NCI-H774 (cell line): ENCODE measurements at regions not wholly inside any gene's neighbourhood (a gene's known extent, or its start where the extent isn't known, plus 50 kb on each side); places are given as distances from the start of the nearest gene placed in this dataset.

ENCODE experiments used
- DNase-seq: peaks from one replicate; lab custom pipeline; 2025; lab: John Stamatoyannopoulos, UW

DNA sequence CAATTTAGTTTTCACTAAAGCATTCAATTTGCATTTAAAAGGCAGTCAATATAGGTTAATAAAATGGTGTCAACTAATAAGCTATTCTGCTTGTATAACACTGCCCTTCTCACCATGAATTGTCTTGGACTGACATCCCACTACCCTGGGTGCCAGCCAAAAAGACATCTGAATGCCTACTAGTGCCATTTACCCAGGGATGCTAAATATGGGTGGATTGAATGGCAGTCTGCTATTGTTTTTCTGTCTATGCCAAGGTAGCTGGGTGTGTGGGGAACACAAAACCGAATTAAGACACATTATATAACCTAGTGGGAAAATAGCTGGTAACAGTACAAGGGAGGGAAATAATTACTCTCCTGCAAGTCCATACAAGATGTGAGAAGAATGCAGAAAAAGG lies 240.0 kb upstream of the CFAP20DC start:
- DNase-seq = no peak

DNA sequence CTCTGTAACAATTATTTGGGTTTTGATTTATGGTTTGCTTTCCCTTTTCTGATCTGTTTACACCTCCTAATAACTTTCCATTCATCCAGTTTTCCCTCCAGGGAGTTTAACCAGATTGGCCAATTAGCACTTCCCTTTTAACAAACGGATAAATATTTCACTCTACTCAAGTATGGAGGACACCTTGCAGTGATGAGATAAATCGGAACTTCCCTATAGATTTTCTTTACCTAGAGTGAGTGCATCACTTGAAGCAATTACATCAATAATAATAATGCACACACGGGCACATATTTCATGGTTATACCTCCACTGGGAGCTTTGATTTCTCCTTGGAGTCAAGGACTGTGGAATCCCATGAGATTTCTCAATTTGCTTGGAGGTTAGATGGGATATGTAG lies 239.1 kb upstream of the CFAP20DC start:
- DNase-seq = no peak

DNA sequence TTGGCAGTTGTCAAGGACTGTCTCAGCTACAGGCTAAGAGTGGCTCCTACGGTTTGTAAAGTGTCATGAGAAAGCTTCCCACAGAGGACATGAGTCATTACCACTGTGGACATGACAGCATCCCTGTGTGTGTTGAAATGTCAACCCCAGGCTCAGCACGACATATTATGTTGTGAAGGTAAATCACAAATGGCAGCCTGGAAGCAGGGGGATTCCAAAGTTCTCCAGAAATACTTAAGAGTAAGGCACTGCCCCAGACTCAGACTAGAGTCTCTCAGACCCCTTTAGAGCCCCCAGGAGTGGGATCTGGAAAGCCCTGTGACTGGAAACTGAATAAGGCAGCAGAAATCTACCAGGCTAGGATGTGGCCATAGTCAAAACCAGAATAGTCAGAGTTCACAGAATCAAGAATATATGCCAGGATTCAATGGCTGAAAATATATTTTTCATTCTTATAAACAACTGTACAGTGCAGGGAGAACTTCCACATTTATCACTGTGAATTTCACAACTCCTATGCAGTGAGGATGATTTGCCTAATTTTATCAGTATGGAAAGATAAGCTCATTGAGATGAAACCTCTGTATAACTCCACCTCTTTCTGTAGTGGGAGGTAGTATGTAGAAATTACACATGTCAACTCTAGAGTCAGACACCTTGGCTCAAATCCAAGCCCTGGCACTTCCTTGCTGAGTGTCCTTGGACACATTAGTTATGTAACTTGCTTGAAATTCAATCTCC lies 237.1 kb upstream of the CFAP20DC start:
- no peak for DNase-seq

DNA sequence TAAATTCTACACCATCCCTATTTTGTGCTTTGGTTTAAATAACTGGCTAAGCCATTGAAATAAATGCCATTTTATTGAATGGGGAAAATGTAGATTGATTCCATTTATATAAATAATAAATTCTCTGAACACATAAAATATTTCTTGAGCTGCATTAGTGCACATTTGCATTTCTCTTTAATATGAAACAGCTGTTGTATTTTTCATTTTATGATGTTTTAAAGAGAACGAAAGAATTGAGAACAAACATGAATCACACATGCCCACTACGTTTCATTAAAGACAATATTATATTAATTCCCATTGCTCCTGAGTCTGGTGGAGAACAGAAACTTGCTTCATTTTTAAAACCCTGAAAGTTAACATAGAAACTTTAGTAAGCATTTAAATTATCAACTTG lies 235.7 kb upstream of the CFAP20DC start:
- no peak for DNase-seq

DNA sequence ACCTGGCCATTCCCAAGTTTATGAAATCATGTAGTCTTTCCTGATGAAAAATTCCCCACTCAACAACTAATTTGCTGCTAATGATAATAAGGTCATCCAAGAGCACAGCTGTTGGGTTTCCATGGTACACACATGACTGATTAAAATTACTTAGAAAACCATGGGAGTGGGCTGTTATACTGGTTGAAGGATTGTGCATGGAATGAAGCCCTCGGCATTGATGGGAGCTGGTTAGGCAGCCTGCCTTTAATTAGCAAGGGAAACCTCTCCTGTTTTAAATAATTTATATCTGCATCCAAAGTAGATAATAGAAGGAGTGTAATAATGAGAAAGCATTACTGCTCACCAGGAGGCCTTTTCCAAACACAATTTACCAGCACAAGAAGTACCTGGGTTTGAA lies 235.1 kb upstream of the CFAP20DC start:
- no peak for DNase-seq

DNA sequence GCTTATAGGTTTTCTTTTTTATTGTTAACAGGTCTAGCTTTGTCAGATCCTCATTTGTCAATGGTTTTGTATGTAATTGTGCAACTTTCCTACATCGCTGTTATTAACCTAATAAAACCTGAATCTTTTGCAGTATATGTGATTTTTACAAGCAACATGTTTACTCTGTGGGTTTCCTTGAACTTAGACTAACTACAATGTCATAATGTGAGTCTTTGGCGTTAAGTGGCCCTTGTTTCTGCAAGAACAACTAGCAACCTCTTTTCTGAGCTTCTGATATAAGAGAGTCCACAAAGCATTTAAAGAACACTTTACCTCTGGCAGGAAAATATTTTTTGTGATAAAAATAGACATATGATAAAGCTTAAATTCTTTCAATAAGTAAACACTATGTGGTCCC lies 230.3 kb upstream of the CFAP20DC start:
- no peak for DNase-seq

DNA sequence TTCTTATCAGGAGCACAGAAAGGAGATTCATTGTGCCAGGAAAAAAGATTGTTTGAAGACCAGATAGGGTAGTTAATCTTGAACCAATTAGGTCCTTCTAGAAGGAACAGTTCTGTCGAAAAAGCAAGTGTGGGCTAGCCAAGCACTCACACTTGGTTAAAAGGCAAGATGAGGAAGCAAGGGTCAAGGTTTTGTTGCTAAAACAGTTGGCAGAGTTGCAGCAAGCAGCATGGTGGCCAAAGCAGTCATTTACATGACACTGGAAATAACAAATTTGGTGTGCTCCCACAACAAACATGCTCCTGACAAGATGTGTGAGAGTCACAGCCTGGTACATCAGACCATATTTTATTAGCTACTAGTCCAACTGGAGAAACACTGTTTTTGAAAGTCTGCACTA lies 228.0 kb upstream of the CFAP20DC start:
- no peak for DNase-seq

DNA sequence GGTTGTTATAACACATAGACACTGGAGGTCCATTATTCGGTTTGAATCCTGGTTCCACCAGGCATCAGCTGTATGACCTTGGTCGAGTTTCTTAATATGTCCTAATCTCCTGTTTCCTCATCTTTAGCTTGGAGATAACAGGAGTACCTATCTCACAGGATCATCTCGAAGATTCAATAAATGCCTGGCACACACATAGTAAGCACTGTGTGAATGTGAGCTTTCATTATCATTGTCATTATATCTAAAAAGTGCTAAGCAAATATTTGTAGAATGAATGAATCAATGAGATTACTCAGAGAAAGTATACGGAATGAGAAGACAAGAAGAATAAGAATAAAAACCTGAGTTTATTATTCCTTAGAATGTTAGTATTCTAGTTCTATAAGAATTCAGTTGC lies 227.4 kb upstream of the CFAP20DC start:
- DNase-seq = no peak

DNA sequence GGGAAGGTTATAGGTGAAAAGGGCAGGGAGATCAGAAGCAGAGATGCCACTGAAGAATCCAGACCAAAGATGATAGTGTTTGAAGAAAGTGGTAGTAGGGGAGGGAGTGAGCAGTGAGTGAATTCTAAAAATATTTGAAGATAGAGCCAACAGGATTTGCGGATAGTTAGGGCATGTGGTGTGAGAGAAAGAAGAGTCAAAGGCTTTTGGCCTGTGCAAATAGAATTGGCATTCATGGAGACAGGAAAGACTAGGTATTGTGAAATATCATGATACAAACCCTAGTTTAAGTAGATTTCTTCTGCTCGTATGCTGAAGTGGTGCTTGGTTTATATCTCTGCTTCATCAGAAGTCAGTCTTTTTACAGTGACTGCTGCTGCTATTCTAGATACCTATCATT lies 224.2 kb upstream of the CFAP20DC start:
- no peak for DNase-seq

DNA sequence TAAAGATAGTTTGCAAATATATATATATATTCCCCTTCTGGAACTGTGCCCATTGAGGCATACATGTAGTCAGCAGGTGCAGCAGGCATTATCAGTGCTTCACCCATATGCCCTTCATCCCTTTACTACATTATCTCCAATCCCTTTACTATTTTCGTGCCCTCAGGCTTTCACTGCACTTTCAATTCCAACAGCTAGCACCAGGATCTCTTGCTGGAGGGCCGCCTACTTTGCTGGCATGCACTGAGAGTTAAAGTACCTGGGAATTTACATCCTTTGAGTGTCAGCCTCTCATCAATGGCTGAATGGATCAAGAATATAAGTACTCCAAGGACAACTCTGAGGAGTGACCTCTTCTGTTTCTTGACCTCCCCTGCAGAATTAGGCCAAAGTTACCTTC lies 222.1 kb upstream of the CFAP20DC start:
- no peak for DNase-seq

DNA sequence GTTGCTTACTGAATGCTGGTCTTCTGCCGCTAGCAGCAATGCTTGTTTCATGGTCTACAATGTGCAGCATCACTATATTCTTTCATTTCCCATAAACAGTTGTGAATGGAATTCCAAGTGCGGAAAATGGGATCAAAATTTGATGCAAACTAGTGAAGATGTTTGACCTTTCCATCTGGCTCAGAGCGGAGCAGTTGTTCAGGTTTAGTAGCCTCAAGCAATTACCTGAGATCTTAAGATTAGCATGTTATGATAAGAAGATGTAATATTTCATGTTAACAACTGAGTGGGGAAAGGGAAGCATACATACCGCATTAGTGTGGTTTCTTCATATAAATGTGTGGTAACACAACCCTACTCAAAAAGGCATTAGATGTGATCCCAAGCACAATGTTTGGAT lies 221.1 kb upstream of the CFAP20DC start:
- no peak for DNase-seq

DNA sequence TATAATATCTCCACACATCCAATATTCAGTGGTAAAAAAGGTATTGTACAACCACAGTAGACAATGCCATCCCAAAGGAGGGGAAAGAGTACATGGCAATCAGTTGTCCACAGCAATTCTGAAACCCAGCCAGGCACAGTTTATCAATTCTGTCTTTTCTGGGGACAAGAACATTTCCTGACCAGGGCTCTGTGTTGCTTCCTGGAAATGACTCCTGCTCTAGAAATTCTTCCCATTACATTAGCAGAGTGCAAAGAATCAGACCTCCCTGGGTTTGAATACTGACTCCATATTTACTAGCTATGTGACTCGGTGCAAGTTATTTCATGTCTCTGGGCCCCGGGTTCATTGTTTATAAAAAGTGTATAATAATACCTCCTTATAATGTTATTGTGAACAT lies 220.4 kb upstream of the CFAP20DC start:
- no peak for DNase-seq

DNA sequence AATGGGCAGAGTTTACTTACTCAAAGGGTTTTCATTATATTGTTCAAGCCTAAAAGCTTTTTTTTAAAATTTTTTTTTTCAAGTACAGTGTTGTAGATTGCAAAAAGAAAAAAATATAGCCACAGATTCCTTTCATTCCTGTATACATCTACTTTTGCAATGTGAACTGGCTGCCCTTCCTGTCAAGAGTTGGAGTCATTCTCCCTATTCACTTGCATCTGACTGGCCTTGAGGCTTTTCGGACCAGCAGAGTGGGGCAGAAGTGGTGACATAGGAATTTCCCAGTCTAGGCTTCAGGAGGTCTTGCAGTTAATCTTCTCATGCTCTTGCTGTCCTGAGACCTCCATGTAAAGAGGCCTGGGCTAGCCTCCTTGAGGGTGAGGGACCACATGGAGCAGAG lies 218.3 kb upstream of the CFAP20DC start:
- no peak for DNase-seq

DNA sequence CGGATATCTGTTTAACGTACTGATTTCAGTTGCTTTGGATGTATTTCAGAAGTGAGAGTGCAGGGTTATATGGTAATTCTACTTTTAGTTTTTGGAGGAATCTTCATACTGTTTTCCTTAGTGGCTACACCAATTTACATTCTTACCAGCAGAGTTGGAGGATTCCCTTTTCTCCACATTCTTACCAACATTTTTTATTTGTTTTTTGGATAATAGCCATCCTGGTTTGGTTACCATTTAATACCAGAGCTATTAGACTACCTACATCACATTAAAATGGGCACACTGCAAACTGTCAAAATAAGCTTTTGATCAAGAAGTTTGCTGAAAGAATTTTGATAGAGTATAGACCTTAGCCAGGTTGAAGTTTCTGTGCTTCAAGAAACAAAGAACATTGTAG lies 217.2 kb upstream of the CFAP20DC start:
- DNase-seq = no peak

DNA sequence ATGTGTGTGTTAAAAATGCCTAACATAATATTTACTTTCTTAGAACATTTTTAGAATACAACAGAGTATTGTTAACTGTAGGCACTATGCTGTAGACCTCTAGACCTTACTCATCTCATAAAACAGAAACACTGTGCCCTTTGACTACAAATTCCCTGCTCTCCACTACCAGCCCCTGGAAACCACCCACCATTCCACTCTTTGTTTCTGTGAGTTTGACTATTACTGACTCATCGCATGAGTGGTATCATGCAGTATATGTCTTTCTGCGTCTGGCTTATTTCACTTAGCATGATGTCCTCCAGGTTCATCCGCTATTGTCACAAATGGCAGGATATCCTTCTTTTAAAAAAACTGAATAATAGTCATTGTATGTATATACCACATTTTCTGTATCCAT lies 216.7 kb upstream of the CFAP20DC start:
- DNase-seq = no peak

DNA sequence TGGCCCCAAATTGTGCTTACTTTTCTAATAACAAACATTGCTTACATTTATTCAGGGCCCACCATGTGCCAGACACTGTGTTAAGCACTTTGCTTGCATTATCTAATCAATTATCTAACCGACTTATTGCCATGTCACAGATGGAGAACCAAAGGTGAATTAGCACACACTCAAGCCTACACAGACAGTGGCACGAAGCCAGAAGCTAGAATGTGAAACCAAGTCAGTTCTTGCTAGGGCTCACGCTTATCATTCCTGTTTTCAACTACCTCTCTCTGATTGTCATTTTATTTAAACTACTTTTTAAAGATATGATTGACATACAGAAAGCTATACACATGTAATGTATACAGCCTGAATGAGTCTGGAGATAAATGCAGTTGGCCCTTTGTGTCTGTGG lies 215.7 kb upstream of the CFAP20DC start:
- no peak for DNase-seq

DNA sequence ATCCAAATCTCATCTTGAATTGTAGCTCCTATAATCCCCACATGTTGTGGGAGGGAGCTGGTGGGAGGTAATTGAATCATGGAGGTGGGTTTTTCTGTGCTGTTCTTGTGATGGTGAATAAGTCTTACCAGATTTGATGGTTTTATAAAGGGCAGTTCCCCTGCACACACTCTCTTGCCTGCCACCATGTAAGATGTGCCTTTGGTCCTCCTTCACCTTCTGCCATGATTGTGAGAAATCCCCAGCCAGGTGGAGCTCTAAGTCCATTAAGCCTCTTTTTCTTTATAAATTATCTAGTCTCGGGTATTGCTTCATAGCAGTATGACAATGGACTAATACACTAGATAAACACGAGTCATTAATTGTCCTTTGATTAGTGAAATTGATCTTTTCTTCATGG lies 214.5 kb upstream of the CFAP20DC start:
- no peak for DNase-seq

DNA sequence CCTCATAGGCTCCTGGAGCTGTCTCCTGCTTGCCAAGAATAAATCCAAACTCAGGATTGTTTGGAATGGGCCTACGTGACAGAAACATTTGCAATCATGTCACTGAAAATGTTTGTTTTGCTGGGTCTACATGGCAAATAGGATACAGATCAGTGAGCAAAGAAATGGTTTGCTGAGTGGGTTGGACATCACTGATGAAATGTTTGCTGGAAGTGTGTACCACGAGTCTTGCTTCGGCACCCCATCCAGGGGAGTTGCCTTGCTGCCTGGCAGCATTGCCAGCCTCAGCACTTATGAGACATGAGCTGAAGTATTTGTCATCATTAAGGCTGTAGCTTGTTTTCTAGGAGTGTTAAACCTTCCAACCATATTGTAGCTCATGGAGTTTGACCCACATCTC lies 213.3 kb upstream of the CFAP20DC start:
- no peak for DNase-seq

DNA sequence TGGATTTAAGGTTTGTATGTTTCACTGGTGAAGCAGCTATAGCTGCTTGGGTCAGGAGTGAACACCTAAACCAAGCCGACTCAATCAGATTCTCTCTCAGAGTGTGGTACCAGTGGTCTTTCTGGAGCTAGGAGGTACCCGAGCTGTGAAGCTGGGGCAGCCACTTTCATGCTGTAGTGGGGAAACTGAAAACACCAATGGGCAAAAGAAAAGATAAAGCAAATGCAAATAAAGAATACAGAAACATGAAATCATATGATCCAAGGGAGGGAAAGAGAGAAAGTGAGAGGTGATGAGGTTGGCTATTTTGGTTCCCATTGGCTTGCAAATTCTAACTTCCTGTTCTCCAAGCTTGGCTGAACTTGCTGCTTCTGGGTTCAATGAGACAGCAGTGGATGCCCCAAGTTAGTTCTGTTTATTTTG lies 212.3 kb upstream of the CFAP20DC start:
- DNase-seq = no peak

DNA sequence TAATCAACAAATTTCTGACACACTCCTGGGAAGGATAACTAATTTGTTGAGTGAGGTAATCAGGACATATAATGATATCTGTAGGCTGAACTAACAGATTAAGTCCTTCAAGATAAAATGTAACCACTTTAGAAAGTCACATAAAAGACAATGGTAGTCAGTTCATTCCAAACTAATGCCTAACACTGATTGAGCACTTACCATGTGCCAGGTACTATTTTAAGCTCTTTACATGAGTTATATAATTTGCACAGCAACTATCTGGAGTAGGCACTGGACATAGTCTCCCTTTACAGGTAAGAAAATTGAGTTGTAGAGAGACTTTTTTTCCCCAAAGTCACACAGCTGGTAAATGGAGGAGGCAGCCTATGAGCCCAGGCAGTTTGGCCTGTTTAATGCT lies 211.2 kb upstream of the CFAP20DC start:
- DNase-seq = no peak

DNA sequence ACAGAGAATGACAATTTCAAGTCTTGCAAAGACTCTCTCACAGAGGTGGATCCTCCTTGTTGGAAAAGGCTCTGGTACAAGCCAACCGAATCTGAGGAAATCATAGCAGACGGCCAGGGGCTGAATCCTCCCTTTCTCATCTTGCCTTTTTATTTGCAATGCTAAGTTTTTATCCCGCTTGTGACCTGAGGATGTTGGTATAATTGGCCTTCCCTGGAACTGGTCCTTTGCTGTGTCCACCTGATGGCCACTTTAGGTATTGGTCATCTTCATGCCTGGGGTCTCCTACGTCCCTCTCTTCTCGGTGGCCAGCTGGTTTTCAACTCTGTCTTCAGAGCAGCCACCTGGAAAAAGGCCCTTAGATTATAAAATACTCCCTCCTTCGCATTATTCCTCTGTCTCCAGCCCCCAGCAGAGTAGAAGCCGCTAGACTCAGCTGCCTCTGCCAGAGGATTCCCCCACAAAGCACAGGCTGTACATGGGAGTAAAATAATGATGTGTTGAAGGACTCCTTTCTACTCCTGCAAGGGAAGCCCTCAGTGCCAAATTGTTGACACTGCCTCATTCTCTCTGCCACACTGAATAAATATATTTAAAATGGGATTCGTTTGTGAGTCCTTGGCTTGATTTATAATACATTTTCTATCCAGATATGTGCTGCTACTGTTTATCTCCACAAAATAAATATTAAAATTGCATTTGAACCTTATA lies 208.9 kb upstream of the CFAP20DC start:
- no peak for DNase-seq

DNA sequence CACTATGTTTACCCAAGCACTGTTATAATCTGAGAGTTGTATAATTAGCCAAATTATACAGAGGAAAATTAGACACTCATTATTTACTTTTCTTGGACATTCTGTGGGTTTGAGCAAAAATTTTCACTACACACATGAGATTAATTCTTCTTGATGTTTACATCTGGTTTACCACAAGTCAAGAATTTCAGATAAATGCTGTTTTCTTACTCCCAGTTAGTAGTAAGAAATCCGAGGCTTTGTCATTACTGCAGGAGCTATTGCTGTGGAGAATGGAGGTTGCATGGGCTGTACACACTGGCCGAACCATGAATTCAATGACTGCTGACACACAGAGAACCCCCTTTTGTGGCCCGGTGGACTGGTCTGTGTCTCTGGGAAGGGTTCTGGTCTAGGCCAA lies 207.7 kb upstream of the CFAP20DC start:
- DNase-seq = no peak

DNA sequence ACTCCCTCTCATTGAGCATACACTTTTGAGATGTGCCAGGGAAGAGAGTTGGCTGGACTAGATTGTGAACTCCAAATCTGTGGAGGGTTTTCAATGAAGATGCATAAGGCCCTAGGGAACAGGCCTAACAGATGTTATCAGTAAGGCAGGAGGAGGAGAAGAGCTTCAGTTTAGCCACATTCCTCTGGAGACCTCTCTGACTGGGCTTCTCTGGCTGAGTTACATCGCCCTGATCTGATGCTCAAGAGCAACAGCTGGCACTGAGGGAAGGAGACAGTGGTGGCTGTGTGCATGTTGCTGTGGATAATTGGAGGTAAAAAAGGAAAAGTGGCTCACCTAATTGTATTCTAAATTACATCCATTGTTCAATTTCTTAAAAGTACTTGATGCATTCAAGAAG lies 206.4 kb upstream of the CFAP20DC start:
- DNase-seq = no peak

DNA sequence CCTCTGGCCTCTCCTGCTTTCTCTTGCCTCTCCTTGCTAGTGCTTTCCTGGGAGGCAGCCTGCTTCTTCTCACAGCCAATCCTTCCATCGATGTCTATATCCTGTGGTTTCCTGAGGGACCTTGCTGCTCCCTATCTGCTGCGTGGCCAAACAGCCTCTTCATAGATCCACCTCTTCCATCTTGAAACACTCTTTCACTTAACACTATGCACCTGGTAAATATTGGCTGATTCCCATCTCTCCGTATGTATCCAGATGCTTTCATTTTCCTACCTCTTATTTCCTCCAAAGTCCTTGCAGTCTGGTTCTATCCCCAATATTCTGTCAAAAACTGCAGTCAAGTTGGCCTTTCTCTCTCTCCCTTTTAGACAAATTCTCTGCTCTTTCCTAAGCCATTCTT lies 205.2 kb upstream of the CFAP20DC start:
- DNase-seq = no peak
